AG09309 (cell line): ENCODE measurements at regions not wholly inside any gene's neighbourhood (a gene's known extent, or its start where the extent isn't known, plus 50 kb on each side); places are given as distances from the start of the nearest gene placed in this dataset.

Source experiments
- DNase-seq: peaks from one replicate; pipeline ENCODE4 v3.0.0-alpha.2; 2010; ENCODE audit warnings: low read depth
- H3K4me3 ChIP-seq: 2 replicates; pipeline ENCODE4 v1.5.1; 2011; ENCODE audit warnings: mild to moderate bottlenecking, low read depth, low read length, moderate library complexity; ENCODE audit not compliant: control insufficient read depth
- CTCF ChIP-seq: IDR thresholded peaks from 2 replicates; pipeline ENCODE4 v1.5.1; 2011; ENCODE audit warnings: mild to moderate bottlenecking, low read depth, low read length, inconsistent platforms; ENCODE audit not compliant: insufficient read depth, control insufficient read depth; ENCODE audit errors: missing control alignments

- peak; percentile 68 for DNase-seq
- no peak overlapping the region for H3K4me3 ChIP-seq
- no peak for TF ChIP-seq CTCF
Measured at GRCh38 chr3:144774897-144775296, 803.3 kb downstream of the DIPK2A start.

- no peak for DNase-seq
- no peak for TF ChIP-seq CTCF
- no peak overlapping the region for H3K4me3 ChIP-seq
Measured at GRCh38 chr3:144775551-144775950, 803.9 kb downstream of the DIPK2A start.

- no peak overlapping the region for H3K4me3 ChIP-seq
- TF ChIP-seq CTCF = no peak
- no peak for DNase-seq
Measured at GRCh38 chr3:144777906-144778305, 806.3 kb downstream of the DIPK2A start.

- no peak for TF ChIP-seq CTCF
- no peak overlapping the region for H3K4me3 ChIP-seq
- no peak for DNase-seq
Measured at GRCh38 chr3:144791034-144791433, 819.4 kb downstream of the DIPK2A start.

GRCh38 chr3:144801890-144802289 lies 830.3 kb downstream of the DIPK2A start:
- TF ChIP-seq CTCF = no peak
- no peak for DNase-seq
- H3K4me3 ChIP-seq = no peak overlapping the region

- DNase-seq = no peak
- no peak overlapping the region for H3K4me3 ChIP-seq
- TF ChIP-seq CTCF = no peak
Measured at GRCh38 chr3:144809380-144809779, 837.8 kb downstream of the DIPK2A start.

GRCh38 chr3:144810160-144810559 lies 838.5 kb downstream of the DIPK2A start:
- no peak overlapping the region for H3K4me3 ChIP-seq
- no peak for DNase-seq
- TF ChIP-seq CTCF = no peak
